ENCODE measurements at regions not wholly inside any gene's neighbourhood (a gene's known extent, or its start where the extent isn't known, plus 50 kb on each side); places are given as distances from the start of the nearest gene placed in this dataset.

DNA sequence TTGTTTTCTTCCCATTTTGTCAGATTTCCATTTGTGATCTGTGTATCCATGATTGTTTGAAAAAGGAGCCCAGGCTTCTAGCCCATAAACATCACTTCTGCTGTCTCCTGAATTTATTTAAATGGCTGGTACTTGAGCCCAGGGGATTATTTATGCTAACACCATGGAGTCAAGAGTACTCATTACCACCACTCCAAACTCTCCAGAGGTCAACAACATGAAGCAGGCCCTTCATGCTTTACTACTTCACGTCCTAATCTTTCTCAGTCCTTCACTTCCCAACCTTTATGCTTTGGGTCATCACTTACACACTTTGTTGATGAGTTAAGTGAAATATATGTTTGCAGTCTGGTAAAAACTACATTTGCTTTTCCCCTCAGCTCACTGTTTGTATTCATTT, 247.8 kb downstream of the BMP2 start:
- H3K4me1 ChIP-seq (ENCODE audit: control insufficient read depth in 1 of 2, insufficient read depth in 2 of 2, low read length in 2 of 2): no peaks in the 10 kb centered on the region

DNA sequence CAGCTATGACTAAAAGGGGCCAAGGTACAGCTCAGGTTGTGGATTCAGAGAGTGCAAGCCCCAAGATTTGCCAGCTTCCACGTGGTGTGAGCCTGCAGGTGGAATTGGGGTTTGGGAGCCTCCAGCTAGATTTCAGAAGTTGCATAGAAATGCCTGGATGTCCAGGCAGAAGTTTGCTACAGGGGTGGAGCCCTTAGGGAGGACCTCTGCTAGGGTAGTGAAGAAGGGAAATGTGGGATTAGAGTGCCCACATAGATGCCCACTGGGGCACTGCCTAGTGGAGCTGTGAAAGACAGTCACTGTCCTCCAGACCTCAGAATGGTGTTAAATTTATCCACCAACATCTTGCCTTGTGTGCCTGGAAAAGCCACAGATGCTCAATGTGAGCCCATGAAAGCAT, 255.1 kb downstream of the BMP2 start:
- Histone ChIP-seq H3K4me3 (ENCODE audit: low read depth in 1 of 2, low read length in 2 of 2) (no peak overlapping the region), H3K27me3 (ENCODE audit: control insufficient read depth in 1 of 2, insufficient read depth in 2 of 2, low read length in 2 of 2) (no peaks in the 10 kb centered on the region), H3K36me3 (ENCODE audit: control insufficient read depth in 1 of 2, insufficient read depth in 2 of 2, low read length in 2 of 2) (no peaks in the 10 kb centered on the region), H3K9ac (ENCODE audit: low read depth in 1 of 2, low read length in 2 of 2) (no peak overlapping the region), H3K4me1 (ENCODE audit: control insufficient read depth in 1 of 2, insufficient read depth in 2 of 2, low read length in 2 of 2) (no peaks in the 10 kb centered on the region), H3K27ac (ENCODE audit: low read depth, low read length) (no peak overlapping the region), H3K9me3 (ENCODE audit: control insufficient read depth in 1 of 2, low read length in 2 of 2) (peaks cover 5 to 10% of the 10 kb centered on the region in 2 donors)

More for the DNA sequence above, 247.8 kb downstream of the BMP2 start:
- H3K9me3 ChIP-seq (ENCODE audit: control insufficient read depth in 1 of 2, low read length in 2 of 2): no peaks in the 10 kb centered on the region
- no peaks in the 10 kb centered on the region for H3K36me3 ChIP-seq (ENCODE audit: control insufficient read depth in 1 of 2, insufficient read depth in 2 of 2, low read length in 2 of 2)
- no peak overlapping the region for H3K9ac ChIP-seq (ENCODE audit: low read depth in 1 of 2, low read length in 2 of 2)
- no peaks in the 10 kb centered on the region for H3K27me3 ChIP-seq (ENCODE audit: control insufficient read depth in 1 of 2, insufficient read depth in 2 of 2, low read length in 2 of 2)
- no peak overlapping the region for H3K27ac ChIP-seq (ENCODE audit: low read depth, low read length)
- H3K4me3 ChIP-seq (ENCODE audit: low read depth in 1 of 2, low read length in 2 of 2): no peak overlapping the region

DNA sequence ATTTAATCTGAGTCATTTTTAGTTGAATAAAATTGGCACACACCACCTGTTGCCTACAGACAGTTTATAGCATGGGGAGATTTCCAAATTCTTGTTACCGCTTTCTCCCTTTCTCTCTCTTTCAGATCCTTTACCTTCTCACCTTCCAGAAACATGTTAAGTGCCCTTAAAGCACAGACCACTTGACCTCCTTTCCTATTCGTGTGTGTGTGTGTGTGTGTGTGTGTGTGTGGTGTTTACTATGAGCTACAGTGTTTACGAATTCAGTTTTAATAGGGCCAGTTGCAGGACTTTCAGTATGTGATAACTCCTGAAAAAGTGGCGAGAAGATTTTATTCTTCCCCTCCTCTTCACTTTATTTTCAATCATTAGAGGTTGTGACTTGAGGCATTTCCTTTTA, 258.1 kb downstream of the BMP2 start:
- H3K27ac ChIP-seq (ENCODE audit: low read depth, low read length): no peak overlapping the region
- H3K4me1 ChIP-seq (ENCODE audit: control insufficient read depth in 1 of 2, insufficient read depth in 2 of 2, low read length in 2 of 2): no peaks in the 10 kb centered on the region
- no peaks in the 10 kb centered on the region for H3K36me3 ChIP-seq (ENCODE audit: control insufficient read depth in 1 of 2, insufficient read depth in 2 of 2, low read length in 2 of 2)
- no peak overlapping the region for H3K4me3 ChIP-seq (ENCODE audit: low read depth in 1 of 2, low read length in 2 of 2)
- no peak overlapping the region for H3K9ac ChIP-seq (ENCODE audit: low read depth in 1 of 2, low read length in 2 of 2)
- peaks cover 5 to 10% of the 10 kb centered on the region in 2 donors for H3K9me3 ChIP-seq (ENCODE audit: control insufficient read depth in 1 of 2, low read length in 2 of 2)
- H3K27me3 ChIP-seq (ENCODE audit: control insufficient read depth in 1 of 2, insufficient read depth in 2 of 2, low read length in 2 of 2): no peaks in the 10 kb centered on the region

DNA sequence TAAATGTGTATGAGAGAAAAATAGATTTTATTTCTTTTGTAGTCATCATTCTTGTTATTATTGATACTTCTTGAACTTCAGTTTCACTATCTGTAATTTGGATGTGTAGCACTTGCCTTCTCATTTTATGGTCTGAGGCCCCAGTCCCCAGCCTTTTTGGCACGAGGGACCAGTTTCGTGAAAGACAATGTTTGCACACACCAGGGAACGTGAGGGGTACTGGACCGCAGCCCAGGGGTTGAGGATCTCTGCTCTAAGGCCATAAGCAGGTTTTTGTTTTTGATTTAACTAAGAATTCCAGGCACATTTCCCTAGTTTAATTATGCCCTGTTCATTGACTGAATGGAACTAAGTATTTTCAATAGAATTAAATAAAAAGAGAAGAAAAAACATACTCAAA, 261.5 kb downstream of the BMP2 start:
- H3K4me3 ChIP-seq (ENCODE audit: low read depth in 1 of 2, low read length in 2 of 2): no peak overlapping the region
- no peak overlapping the region for H3K9ac ChIP-seq (ENCODE audit: low read depth in 1 of 2, low read length in 2 of 2)
- H3K36me3 ChIP-seq (ENCODE audit: control insufficient read depth in 1 of 2, insufficient read depth in 2 of 2, low read length in 2 of 2): no peaks in the 10 kb centered on the region

DNA sequence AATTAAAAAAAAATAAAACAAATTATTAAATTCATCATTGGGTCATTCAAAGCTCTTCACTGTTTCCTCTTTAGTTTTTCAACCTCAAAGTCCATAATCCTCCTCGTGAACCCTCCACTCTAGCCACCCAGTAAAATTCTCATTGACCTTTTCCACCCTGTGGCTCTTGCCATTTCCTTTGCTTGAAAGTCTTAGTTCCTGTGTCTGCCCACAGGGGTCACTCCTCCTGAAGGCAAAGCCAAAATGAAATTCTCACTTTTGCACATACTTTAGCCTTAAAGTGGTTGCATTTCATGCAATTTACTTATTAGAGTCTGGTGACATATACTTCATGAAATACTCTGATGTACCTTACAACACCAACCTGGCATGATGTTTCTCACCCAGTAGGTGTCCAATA, 263.7 kb downstream of the BMP2 start:
- Histone ChIP-seq H3K27me3 (ENCODE audit: control insufficient read depth in 1 of 2, insufficient read depth in 2 of 2, low read length in 2 of 2) (no peaks in the 10 kb centered on the region), H3K9ac (ENCODE audit: low read depth in 1 of 2, low read length in 2 of 2) (no peak overlapping the region), H3K4me1 (ENCODE audit: control insufficient read depth in 1 of 2, insufficient read depth in 2 of 2, low read length in 2 of 2) (no peaks in the 10 kb centered on the region), H3K4me3 (ENCODE audit: low read depth in 1 of 2, low read length in 2 of 2) (no peak overlapping the region), H3K27ac (ENCODE audit: low read depth, low read length) (no peak overlapping the region), H3K9me3 (ENCODE audit: control insufficient read depth in 1 of 2, low read length in 2 of 2) (peaks cover 0 to 4% of the 10 kb centered on the region in 2 donors), H3K36me3 (ENCODE audit: control insufficient read depth in 1 of 2, insufficient read depth in 2 of 2, low read length in 2 of 2) (no peaks in the 10 kb centered on the region)

More for the DNA sequence above, 261.5 kb downstream of the BMP2 start:
- peaks cover 0 to 4% of the 10 kb centered on the region in 2 donors for H3K9me3 ChIP-seq (ENCODE audit: control insufficient read depth in 1 of 2, low read length in 2 of 2)
- no peak overlapping the region for H3K27ac ChIP-seq (ENCODE audit: low read depth, low read length)
- no peaks in the 10 kb centered on the region for H3K4me1 ChIP-seq (ENCODE audit: control insufficient read depth in 1 of 2, insufficient read depth in 2 of 2, low read length in 2 of 2)
- H3K27me3 ChIP-seq (ENCODE audit: control insufficient read depth in 1 of 2, insufficient read depth in 2 of 2, low read length in 2 of 2): no peaks in the 10 kb centered on the region

DNA sequence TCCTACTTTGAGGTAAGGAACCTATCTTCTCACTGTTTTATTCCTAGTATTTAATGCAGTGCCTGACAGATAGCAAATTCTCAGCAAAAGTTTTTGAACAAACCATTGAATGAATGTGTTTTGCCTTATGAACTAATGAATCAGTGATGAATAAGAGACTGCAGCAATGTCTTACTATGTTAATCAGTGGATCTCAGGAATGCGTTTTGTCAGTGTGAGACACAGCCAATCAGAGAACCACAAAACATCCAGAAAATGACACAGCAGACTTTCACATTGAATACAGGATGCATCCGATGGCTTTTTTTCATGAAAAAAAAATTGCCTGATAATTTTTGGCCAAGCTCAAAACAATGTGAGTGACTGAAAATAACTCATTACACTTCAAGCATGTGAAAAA, 270.5 kb downstream of the BMP2 start:
- Histone ChIP-seq H3K4me3 (ENCODE audit: low read depth in 1 of 2, low read length in 2 of 2) (no peak overlapping the region), H3K27me3 (ENCODE audit: control insufficient read depth in 1 of 2, insufficient read depth in 2 of 2, low read length in 2 of 2) (no peaks in the 10 kb centered on the region), H3K36me3 (ENCODE audit: control insufficient read depth in 1 of 2, insufficient read depth in 2 of 2, low read length in 2 of 2) (no peaks in the 10 kb centered on the region), H3K9me3 (ENCODE audit: control insufficient read depth in 1 of 2, low read length in 2 of 2) (no peaks in the 10 kb centered on the region), H3K4me1 (ENCODE audit: control insufficient read depth in 1 of 2, insufficient read depth in 2 of 2, low read length in 2 of 2) (no peaks in the 10 kb centered on the region), H3K9ac (ENCODE audit: low read depth in 1 of 2, low read length in 2 of 2) (no peak overlapping the region), H3K27ac (ENCODE audit: low read depth, low read length) (no peak overlapping the region)

DNA sequence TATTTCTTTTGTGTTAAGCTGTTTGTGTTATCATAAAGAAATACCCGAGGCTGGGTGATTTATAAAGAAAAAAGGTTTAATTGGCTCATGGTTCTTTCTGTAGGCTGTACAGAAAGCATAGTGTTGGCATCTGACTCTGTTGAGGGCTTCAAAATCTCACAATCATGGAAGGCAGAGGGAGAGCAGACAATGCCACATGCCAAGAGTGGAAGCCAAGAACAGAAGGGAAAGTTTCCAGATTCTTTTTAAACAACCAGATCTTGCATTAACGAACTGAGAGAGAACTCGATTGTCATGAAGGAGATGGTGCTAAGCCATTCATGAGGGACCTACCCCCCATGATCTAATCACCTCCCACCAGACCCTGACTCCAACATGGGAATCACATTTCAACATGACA, 290.1 kb downstream of the BMP2 start:
- H3K36me3 ChIP-seq (ENCODE audit: control insufficient read depth in 1 of 2, insufficient read depth in 2 of 2, low read length in 2 of 2): no peaks in the 10 kb centered on the region
- no peak overlapping the region for H3K4me3 ChIP-seq (ENCODE audit: low read depth in 1 of 2, low read length in 2 of 2)
- H3K9me3 ChIP-seq (ENCODE audit: control insufficient read depth in 1 of 2, low read length in 2 of 2): no peaks in the 10 kb centered on the region
- no peaks in the 10 kb centered on the region for H3K4me1 ChIP-seq (ENCODE audit: control insufficient read depth in 1 of 2, insufficient read depth in 2 of 2, low read length in 2 of 2)
- no peaks in the 10 kb centered on the region for H3K27me3 ChIP-seq (ENCODE audit: control insufficient read depth in 1 of 2, insufficient read depth in 2 of 2, low read length in 2 of 2)
- H3K9ac ChIP-seq (ENCODE audit: low read depth in 1 of 2, low read length in 2 of 2): no peak overlapping the region
- H3K27ac ChIP-seq (ENCODE audit: low read depth, low read length): no peak overlapping the region

DNA sequence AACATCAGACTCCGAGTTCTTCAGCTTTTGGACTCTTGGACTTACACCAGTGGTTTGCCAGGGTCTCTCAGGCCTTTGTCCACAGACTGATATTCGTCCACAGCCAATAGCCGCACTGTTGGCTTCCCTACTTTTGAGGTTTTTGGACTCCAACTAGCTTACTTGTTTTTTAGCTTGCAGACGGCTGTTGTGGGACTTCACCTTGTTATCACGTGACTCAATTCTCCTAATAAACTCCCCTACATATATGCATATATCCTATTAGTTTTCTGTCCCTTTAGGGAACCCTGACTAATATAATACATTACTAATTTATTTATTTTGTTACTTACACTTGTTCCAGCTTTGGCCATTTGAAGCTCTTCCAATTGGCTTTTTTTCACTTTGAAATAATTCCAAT, 311.3 kb downstream of the BMP2 start:
- H3K27me3 ChIP-seq (ENCODE audit: control insufficient read depth in 1 of 2, insufficient read depth in 2 of 2, low read length in 2 of 2): no peaks in the 10 kb centered on the region

DNA sequence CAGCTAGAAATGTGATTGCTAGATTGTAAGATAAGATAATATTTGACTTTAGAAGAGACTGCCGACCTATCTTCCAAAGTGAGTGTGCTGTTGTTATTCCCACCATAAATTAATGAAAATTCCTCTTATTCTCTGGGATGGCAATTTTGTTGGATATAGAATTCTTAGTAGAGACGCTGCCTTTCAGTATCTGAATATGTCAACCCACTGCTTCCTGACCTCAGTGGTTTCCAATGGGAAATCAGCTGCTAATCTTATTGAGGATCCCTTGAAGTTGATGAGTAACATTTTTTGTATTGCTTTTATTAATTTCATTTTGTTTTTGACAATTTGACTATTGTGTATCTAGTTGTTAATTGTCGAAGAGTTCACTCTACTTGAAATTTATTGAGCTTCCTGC, 313.0 kb downstream of the BMP2 start:
- H3K27ac ChIP-seq (ENCODE audit: low read depth, low read length): no peak overlapping the region
- no peaks in the 10 kb centered on the region for H3K4me1 ChIP-seq (ENCODE audit: control insufficient read depth in 1 of 2, insufficient read depth in 2 of 2, low read length in 2 of 2)
- H3K9me3 ChIP-seq (ENCODE audit: control insufficient read depth in 1 of 2, low read length in 2 of 2): no peaks in the 10 kb centered on the region
- H3K27me3 ChIP-seq (ENCODE audit: control insufficient read depth in 1 of 2, insufficient read depth in 2 of 2, low read length in 2 of 2): no peaks in the 10 kb centered on the region
- no peak overlapping the region for H3K4me3 ChIP-seq (ENCODE audit: low read depth in 1 of 2, low read length in 2 of 2)
- H3K36me3 ChIP-seq (ENCODE audit: control insufficient read depth in 1 of 2, insufficient read depth in 2 of 2, low read length in 2 of 2): no peaks in the 10 kb centered on the region
- H3K9ac ChIP-seq (ENCODE audit: low read depth in 1 of 2, low read length in 2 of 2): no peak overlapping the region

More for the DNA sequence above, 311.3 kb downstream of the BMP2 start:
- Histone ChIP-seq H3K9ac (ENCODE audit: low read depth in 1 of 2, low read length in 2 of 2) (no peak overlapping the region), H3K9me3 (ENCODE audit: control insufficient read depth in 1 of 2, low read length in 2 of 2) (no peaks in the 10 kb centered on the region), H3K4me1 (ENCODE audit: control insufficient read depth in 1 of 2, insufficient read depth in 2 of 2, low read length in 2 of 2) (no peaks in the 10 kb centered on the region), H3K4me3 (ENCODE audit: low read depth in 1 of 2, low read length in 2 of 2) (no peak overlapping the region), H3K36me3 (ENCODE audit: control insufficient read depth in 1 of 2, insufficient read depth in 2 of 2, low read length in 2 of 2) (no peaks in the 10 kb centered on the region), H3K27ac (ENCODE audit: low read depth, low read length) (no peak overlapping the region)

DNA sequence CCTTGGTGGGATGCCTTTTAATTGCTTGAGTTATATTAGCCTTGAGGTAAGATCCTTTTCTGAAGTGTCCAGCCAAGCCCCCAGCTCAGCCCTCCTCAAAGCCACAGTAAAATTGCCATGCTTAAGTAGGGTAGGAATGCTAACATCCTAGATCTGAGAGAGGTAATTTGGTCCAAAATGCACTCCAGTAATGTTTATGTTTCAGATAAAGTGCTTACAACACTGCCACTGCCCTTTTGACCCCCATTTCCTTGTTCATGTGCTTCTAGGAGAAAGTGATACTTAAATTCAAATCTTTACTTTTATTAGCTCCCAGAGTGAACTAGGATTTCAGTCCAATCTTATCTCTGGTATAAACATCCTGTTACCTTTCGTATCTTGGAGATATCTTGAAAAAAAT, 318.0 kb downstream of the BMP2 start:
- Histone ChIP-seq H3K9ac (ENCODE audit: low read depth in 1 of 2, low read length in 2 of 2) (no peak overlapping the region), H3K9me3 (ENCODE audit: control insufficient read depth in 1 of 2, low read length in 2 of 2) (no peaks in the 10 kb centered on the region), H3K27ac (ENCODE audit: low read depth, low read length) (no peak overlapping the region), H3K4me3 (ENCODE audit: low read depth in 1 of 2, low read length in 2 of 2) (no peak overlapping the region), H3K36me3 (ENCODE audit: control insufficient read depth in 1 of 2, insufficient read depth in 2 of 2, low read length in 2 of 2) (no peaks in the 10 kb centered on the region), H3K27me3 (ENCODE audit: control insufficient read depth in 1 of 2, insufficient read depth in 2 of 2, low read length in 2 of 2) (no peaks in the 10 kb centered on the region), H3K4me1 (ENCODE audit: control insufficient read depth in 1 of 2, insufficient read depth in 2 of 2, low read length in 2 of 2) (no peaks in the 10 kb centered on the region)

DNA sequence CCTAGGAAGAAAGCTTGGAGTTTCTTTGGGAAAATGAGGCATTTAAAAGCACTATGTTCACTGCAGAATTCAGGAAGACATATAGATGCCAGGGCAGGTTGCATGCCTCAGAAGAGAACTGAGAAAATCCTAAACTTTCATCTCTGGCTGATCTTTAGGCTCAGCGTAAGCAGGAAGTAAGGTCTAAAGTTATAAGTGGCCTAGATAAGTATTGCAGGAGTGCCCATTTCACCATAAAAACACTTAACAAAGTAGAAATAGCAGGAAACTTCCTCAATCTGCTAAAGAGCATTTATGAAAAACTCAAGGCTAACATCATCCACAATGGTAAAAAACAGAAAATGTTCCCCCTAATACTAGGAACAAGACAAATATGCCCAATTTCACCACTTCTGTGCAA, 320.3 kb downstream of the BMP2 start:
- Histone ChIP-seq H3K9me3 (ENCODE audit: control insufficient read depth in 1 of 2, low read length in 2 of 2) (no peaks in the 10 kb centered on the region), H3K27me3 (ENCODE audit: control insufficient read depth in 1 of 2, insufficient read depth in 2 of 2, low read length in 2 of 2) (no peaks in the 10 kb centered on the region), H3K27ac (ENCODE audit: low read depth, low read length) (no peak overlapping the region), H3K36me3 (ENCODE audit: control insufficient read depth in 1 of 2, insufficient read depth in 2 of 2, low read length in 2 of 2) (no peaks in the 10 kb centered on the region), H3K4me1 (ENCODE audit: control insufficient read depth in 1 of 2, insufficient read depth in 2 of 2, low read length in 2 of 2) (no peaks in the 10 kb centered on the region), H3K9ac (ENCODE audit: low read depth in 1 of 2, low read length in 2 of 2) (no peak overlapping the region), H3K4me3 (ENCODE audit: low read depth in 1 of 2, low read length in 2 of 2) (no peak overlapping the region)

All from duodenal mucosa (tissue), 2 donors.